ENCODE measurements at regions not wholly inside any gene's neighbourhood (a gene's known extent, or its start where the extent isn't known, plus 50 kb on each side); places are given as distances from the start of the nearest gene placed in this dataset.

- no peak overlapping the region for H2AK9ac ChIP-seq (replicated peaks; ENCODE audit: low read depth, low read length, poor library complexity)
- no peaks in the 10 kb centered on the region for H3K9me1 ChIP-seq (ENCODE audit: insufficient read depth, low read length)
Measured at GRCh38 chr2:2751715-2752315, 420.7 kb upstream of the MYT1L start.

More at GRCh38 chr2:2751715-2752315, 420.7 kb upstream of the MYT1L start:
- intact Hi-C loops (cut with micrococcal nuclease) (no loop called here), dilution Hi-C loops (cut with HindIII; ENCODE audit: low sequenced_read_pairs, unreplicated experiment) (no loop called here), in situ Hi-C loops (cut with MboI; ENCODE audit: low sequenced_read_pairs) (no loop called here)
- DNase-seq (no peak), ATAC-seq (ENCODE audit: low read depth) (no peak)
- Histone ChIP-seq H3K27me3 (ENCODE audit: control insufficient read depth, insufficient read depth, low read length) (no peaks in the 10 kb centered on the region), H2BK15ac (ENCODE audit: low read depth, low read length) (no peak overlapping the region), H2BK20ac (ENCODE audit: low read depth, low read length) (no peak overlapping the region), H2AK5ac (ENCODE audit: low read depth, low read length) (no peak overlapping the region), H3K18ac (ENCODE audit: low read depth, low read length) (no peak overlapping the region), H3K79me1 (ENCODE audit: low read depth in 1 of 2, low read length in 2 of 2) (no peaks in the 10 kb centered on the region), H3K56ac (ENCODE audit: extremely low read depth, insufficient read depth, low read length) (no peak overlapping the region), H4K20me1 (ENCODE audit: insufficient read depth, low read length) (no peaks in the 10 kb centered on the region), H3K36me3 (ENCODE audit: control insufficient read depth, insufficient read depth, low read length) (no peaks in the 10 kb centered on the region), H2BK5ac (ENCODE audit: low read depth, low read length, poor library complexity, severe bottlenecking) (no peak overlapping the region), H3K23ac (ENCODE audit: low read depth, low read length) (no peak overlapping the region), H3K14ac (replicated peaks; ENCODE audit: low read depth, low read length) (no peak overlapping the region), H3K27ac (ENCODE audit: insufficient read depth, low read length) (no peak overlapping the region), H3K4me1 (ENCODE audit: control insufficient read depth, insufficient read depth, low read length) (no peaks in the 10 kb centered on the region), H3K9me3 (ENCODE audit: control insufficient read depth, insufficient read depth, low read length) (peaks cover 55% of the 10 kb centered on the region), H2AFZ (replicated peaks; ENCODE audit: low read length, poor library complexity) (no peak overlapping the region), H3K4me2 (ENCODE audit: low read depth, low read length) (no peak overlapping the region), H2BK120ac (ENCODE audit: low read depth, low read length) (no peak overlapping the region), H4K5ac (ENCODE audit: low read depth, low read length) (no peak overlapping the region), H4K8ac (ENCODE audit: low read depth in 2 of 2, low read length in 2 of 2) (no peak overlapping the region), H3K4ac (ENCODE audit: low read depth, low read length) (no peak overlapping the region), H3K9ac (ENCODE audit: low read depth, low read length) (no peak overlapping the region), H4K91ac (ENCODE audit: insufficient read depth, low read depth, low read length) (no peak overlapping the region), H3K4me3 (ENCODE audit: insufficient read depth, low read depth, low read length) (no peak overlapping the region)
- TF ChIP-seq CHD1 (IDR thresholded peaks at IDR 0.05; ENCODE audit: low read depth, low read length) (no peak), RCOR1 (IDR thresholded peaks at IDR 0.05; ENCODE audit: insufficient replicate concordance, low read length) (no peak), CEBPB (IDR thresholded peaks at IDR 0.05; ENCODE audit: low read depth, low read length) (no peak), NFE2L2 (IDR thresholded peaks at IDR 0.05; ENCODE audit: low read depth, low read length) (no peak), FOS (IDR thresholded peaks at IDR 0.05; ENCODE audit: low read depth, low read length) (no peak), MXI1 (IDR thresholded peaks at IDR 0.05; ENCODE audit: borderline replicate concordance, low read depth, low read length) (no peak), SMC3 (IDR thresholded peaks at IDR 0.05; ENCODE audit: low read depth, low read length) (no peak), USF2 (IDR thresholded peaks at IDR 0.05; ENCODE audit: low read depth, low read length) (no peak), MAFK (IDR thresholded peaks at IDR 0.05; ENCODE audit: low read depth, low read length) (no peak), RAD21 (IDR thresholded peaks at IDR 0.05; ENCODE audit: low read length) (no peak), POLR2A (IDR thresholded peaks at IDR 0.05; ENCODE audit: low read depth, low read length) (no peak), RFX5 (IDR thresholded peaks at IDR 0.05; ENCODE audit: low read depth, low read length) (no peak), MAZ (IDR thresholded peaks at IDR 0.05; ENCODE audit: borderline replicate concordance, low read depth, low read length) (no peak), CTCF (conservative IDR thresholded peaks at IDR 0.05; ENCODE audit: low read depth, low read length) (no peak), BHLHE40 (IDR thresholded peaks at IDR 0.05; ENCODE audit: low read depth, low read length) (no peak)
- TF ChIP-seq, protein P1, sequence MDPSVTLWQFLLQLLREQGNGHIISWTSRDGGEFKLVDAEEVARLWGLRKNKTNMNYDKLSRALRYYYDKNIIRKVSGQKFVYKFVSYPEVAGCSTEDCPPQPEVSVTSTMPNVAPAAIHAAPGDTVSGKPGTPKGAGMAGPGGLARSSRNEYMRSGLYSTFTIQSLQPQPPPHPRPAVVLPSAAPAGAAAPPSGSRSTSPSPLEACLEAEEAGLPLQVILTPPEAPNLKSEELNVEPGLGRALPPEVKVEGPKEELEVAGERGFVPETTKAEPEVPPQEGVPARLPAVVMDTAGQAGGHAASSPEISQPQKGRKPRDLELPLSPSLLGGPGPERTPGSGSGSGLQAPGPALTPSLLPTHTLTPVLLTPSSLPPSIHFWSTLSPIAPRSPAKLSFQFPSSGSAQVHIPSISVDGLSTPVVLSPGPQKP (IDR thresholded peaks at IDR 0.05; ENCODE audit: borderline replicate concordance, low read depth, low read length): no peak
- CTCF ChIA-PET: no interaction called here
- WGBS, 2 experiments (ENCODE audit: extremely low coverage in 2 of 2, insufficient read length in 1 of 2): 74% methylated on average over 4 of the region's 14 CpGs; no CpG with 5 or more reads in 1 of the 2 experiments
- POLR2A ChIA-PET (ENCODE audit: unreplicated experiment): no interaction called here
- no TSS peak for BruUV-seq (replicated peaks)
